Thyroid gland (tissue), 4 donors: ENCODE measurements at regions not wholly inside any gene's neighbourhood (a gene's known extent, or its start where the extent isn't known, plus 50 kb on each side); places are given as distances from the start of the nearest gene placed in this dataset.

Experiments
- DNase-seq, 2 donors: peaks; one replicate each; pipeline ENCODE4 v3.0.0-alpha.2; 2019
- H3K27ac ChIP-seq, 3 donors: fragments of 200-600 bp; sonication (generic); 1 replicate in 2 of 3; 2 replicates in 1 of 3; pipeline ENCODE4 v1.5.1; 2016 to 2019; ENCODE audit warnings: mild to moderate bottlenecking in 1 of 3, moderate library complexity in 1 of 3
- H3K27me3 ChIP-seq: fragments of 200-600 bp; sonication (generic); one replicate; pipeline ENCODE4 v1.5.1; 2019
- H3K36me3 ChIP-seq, 2 donors: fragments of 200-600 bp; sonication (generic); one replicate each; pipeline ENCODE4 v1.5.1; 2016 to 2019
- H3K4me1 ChIP-seq, 2 donors: fragments of 200-600 bp; sonication (generic); one replicate each; pipeline ENCODE4 v1.5.1; 2017 to 2019
- H3K4me3 ChIP-seq, 3 donors: fragments of 200-600 bp; sonication (generic); replicated peaks in 1 of 3; 1 replicate in 2 of 3; 2 replicates in 1 of 3; pipeline ENCODE4 v1.5.1; 2016; ENCODE audit warnings: mild to moderate bottlenecking in 1 of 3
- H3K9me3 ChIP-seq: fragments of 200-600 bp; sonication (generic); one replicate; pipeline ENCODE4 v1.5.1; 2017
- POLR2A ChIP-seq, 2 donors: fragments of 450-650 bp; IDR thresholded peaks; one replicate each; pipeline ENCODE4 v1.6.1; 2017; ENCODE audit warnings: antibody characterized with exemption in 2 of 2, mild to moderate bottlenecking in 2 of 2, moderate library complexity in 1 of 2
- WGBS, 2 donors: methylation state at CpG; one replicate each; pipeline ENCODE4 v1.1.5; 2017; 5-methylcytosine and 5-hydroxymethylcytosine counted together
- intact Hi-C: fragments of 100-400 bp; cut with DNase I; formaldehyde crosslinking; loops from one replicate; pipeline ENCODE4 v1.15.1; 2023
- TF ChIP-seq, protein P1 (sequence below), 6 experiments: fragments of 200-600 bp in 3 of 6; fragments of 450-650 bp in 3 of 6; sonication (generic) in 3 of 6; IDR thresholded peaks; one replicate each; pipeline ENCODE4 v1.5.1; 2016 to 2019; ENCODE audit warnings: antibody characterized with exemption in 6 of 6, mild to moderate bottlenecking in 2 of 6, inconsistent platforms in 1 of 6, moderate library complexity in 1 of 6

GRCh38 chr2:16870491-16871076 is 204.9 kb upstream of the CYRIA start:
- TF ChIP-seq, protein P1, sequence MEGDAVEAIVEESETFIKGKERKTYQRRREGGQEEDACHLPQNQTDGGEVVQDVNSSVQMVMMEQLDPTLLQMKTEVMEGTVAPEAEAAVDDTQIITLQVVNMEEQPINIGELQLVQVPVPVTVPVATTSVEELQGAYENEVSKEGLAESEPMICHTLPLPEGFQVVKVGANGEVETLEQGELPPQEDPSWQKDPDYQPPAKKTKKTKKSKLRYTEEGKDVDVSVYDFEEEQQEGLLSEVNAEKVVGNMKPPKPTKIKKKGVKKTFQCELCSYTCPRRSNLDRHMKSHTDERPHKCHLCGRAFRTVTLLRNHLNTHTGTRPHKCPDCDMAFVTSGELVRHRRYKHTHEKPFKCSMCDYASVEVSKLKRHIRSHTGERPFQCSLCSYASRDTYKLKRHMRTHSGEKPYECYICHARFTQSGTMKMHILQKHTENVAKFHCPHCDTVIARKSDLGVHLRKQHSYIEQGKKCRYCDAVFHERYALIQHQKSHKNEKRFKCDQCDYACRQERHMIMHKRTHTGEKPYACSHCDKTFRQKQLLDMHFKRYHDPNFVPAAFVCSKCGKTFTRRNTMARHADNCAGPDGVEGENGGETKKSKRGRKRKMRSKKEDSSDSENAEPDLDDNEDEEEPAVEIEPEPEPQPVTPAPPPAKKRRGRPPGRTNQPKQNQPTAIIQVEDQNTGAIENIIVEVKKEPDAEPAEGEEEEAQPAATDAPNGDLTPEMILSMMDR (IDR thresholded peaks at IDR 0.05): no peak
- TF ChIP-seq POLR2A (IDR thresholded peaks at IDR 0.05): no peak
- 80 to 85% methylated on average over 5 of the region's 5 CpGs for WGBS, 2 donors

GRCh38 chr2:16869711-16870110 is 204.1 kb upstream of the CYRIA start:
- H3K4me1 ChIP-seq: no peaks in the 10 kb centered on the region
- DNase-seq: no peak
- no peaks in the 10 kb centered on the region for H3K36me3 ChIP-seq
- no peaks in the 10 kb centered on the region for H3K27me3 ChIP-seq
- H3K27ac ChIP-seq: no peak overlapping the region
- H3K4me3 ChIP-seq: no peak overlapping the region
- WGBS, 2 donors: 89% methylated on average over 4 of the region's 4 CpGs
- TF ChIP-seq POLR2A (IDR thresholded peaks at IDR 0.05): no peak
- TF ChIP-seq, protein P1 (IDR thresholded peaks at IDR 0.05): no peak
- intact Hi-C loops: no loop called here
- H3K9me3 ChIP-seq: no peaks in the 10 kb centered on the region

More at GRCh38 chr2:16870491-16871076, 204.9 kb upstream of the CYRIA start:
- Histone ChIP-seq H3K27ac (no peak overlapping the region), H3K27me3 (no peaks in the 10 kb centered on the region), H3K9me3 (no peaks in the 10 kb centered on the region), H3K4me1 (no peaks in the 10 kb centered on the region), H3K36me3 (no peaks in the 10 kb centered on the region), H3K4me3 (no peak overlapping the region)
- no peak for DNase-seq
- intact Hi-C loops: no loop called here

- intact Hi-C loops: no loop called here
- no peak for DNase-seq
- Histone ChIP-seq H3K36me3 (no peaks in the 10 kb centered on the region), H3K9me3 (no peaks in the 10 kb centered on the region), H3K27me3 (no peaks in the 10 kb centered on the region), H3K27ac (no peak overlapping the region), H3K4me3 (no peak overlapping the region), H3K4me1 (no peaks in the 10 kb centered on the region)
- TF ChIP-seq POLR2A (IDR thresholded peaks at IDR 0.05): no peak
- TF ChIP-seq, protein P1 (IDR thresholded peaks at IDR 0.05): no peak
- 86 to 91% methylated on average over 6 of the region's 6 CpGs for WGBS, 2 donors
Measured at GRCh38 chr2:16862471-16862870, 196.8 kb upstream of the CYRIA start.

- 52 to 71% methylated on average over 2 of the region's 2 CpGs for WGBS, 2 donors
- intact Hi-C loops: no loop called here
Measured at GRCh38 chr2:16861530-16861929, 195.9 kb upstream of the CYRIA start.

DNA sequence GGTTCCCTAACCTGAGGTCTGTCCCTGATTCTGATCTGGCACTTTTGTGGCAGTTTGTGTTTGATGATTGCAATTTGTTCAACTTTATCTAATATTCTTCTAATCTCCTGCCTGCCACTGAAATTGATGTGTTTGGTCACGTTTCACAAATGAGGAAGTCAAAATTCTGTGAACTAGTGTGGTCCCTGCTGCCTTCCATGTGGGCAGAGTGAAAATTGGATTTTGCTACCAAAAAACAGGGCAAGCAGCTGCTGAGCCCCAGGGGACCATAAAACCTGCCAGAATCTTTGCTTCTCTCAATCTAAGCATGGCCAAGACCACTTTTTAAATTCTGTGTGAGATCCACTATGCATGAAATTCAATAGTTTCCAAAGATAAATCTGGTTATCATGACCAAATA is 195.5 kb upstream of the CYRIA start:
- DNase-seq: no peak
- H3K27ac ChIP-seq: no peak overlapping the region
- H3K27me3 ChIP-seq: no peaks in the 10 kb centered on the region
- no peaks in the 10 kb centered on the region for H3K36me3 ChIP-seq
- no peaks in the 10 kb centered on the region for H3K4me1 ChIP-seq
- no peak for TF ChIP-seq POLR2A (IDR thresholded peaks at IDR 0.05)
- TF ChIP-seq, protein P1 (IDR thresholded peaks at IDR 0.05): no peak
- no peaks in the 10 kb centered on the region for H3K9me3 ChIP-seq
- no peak overlapping the region for H3K4me3 ChIP-seq
- 35 to 52% methylated on average over 1 of the region's 1 CpG for WGBS, 2 donors
- intact Hi-C loops: no loop called here

More at GRCh38 chr2:16861530-16861929, 195.9 kb upstream of the CYRIA start:
- H3K36me3 ChIP-seq: no peaks in the 10 kb centered on the region
- DNase-seq: no peak
- no peaks in the 10 kb centered on the region for H3K4me1 ChIP-seq
- TF ChIP-seq POLR2A (IDR thresholded peaks at IDR 0.05): no peak
- TF ChIP-seq, protein P1 (IDR thresholded peaks at IDR 0.05): no peak
- no peaks in the 10 kb centered on the region for H3K9me3 ChIP-seq
- H3K27ac ChIP-seq: no peak overlapping the region
- no peaks in the 10 kb centered on the region for H3K27me3 ChIP-seq
- H3K4me3 ChIP-seq: no peak overlapping the region
